HG03025 (cell line): ENCODE measurements at regions not wholly inside any gene's neighbourhood (a gene's known extent, or its start where the extent isn't known, plus 50 kb on each side); places are given as distances from the start of the nearest gene placed in this dataset.
A peak's percentile ranks its signal among the peaks of the same experiment; 100 is the strongest.

Source experiments
- ATAC-seq: cut with Tn5 transposase; IDR thresholded peaks from one replicate; pipeline ENCODE4 v1.9.1; 2021; ENCODE audit warnings: mild to moderate bottlenecking, moderate library complexity; ENCODE audit not compliant: unreplicated experiment, low FRiP score

DNA sequence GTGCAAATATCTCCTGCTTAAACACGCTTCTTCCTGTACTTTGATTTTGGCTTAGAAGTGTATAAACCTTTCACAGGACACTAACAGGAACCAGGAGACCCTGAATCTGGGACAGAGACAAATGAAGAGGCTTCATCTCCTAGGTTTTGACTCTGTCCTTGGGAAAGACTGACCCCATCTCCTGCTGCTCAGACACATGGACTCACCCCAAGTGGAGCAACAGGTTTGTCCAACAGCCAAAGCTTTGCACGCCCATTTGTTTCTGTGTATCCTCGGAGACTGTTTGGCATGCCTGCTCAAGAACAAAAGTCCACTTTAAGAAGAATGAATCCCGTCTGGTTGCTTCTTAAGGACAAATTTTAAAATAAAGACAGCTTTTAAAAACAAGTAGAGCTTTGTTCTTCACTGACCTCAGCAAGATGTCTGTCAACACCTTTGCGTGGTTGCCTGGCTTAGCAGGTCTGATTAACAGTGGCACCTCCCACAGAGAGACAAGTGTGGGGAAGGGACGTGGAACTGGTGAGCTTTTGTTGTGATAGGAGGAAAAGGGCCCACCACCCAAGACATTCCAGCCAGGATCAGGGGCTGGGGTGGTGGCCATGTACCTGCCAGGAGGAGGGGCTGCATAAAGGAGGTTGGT lies 202.6 kb downstream of the SOD2 start:
- ATAC-seq: no peak

GRCh38 chr6:159487636-159488035 lies 205.4 kb downstream of the SOD2 start:
- no peak for ATAC-seq

DNA sequence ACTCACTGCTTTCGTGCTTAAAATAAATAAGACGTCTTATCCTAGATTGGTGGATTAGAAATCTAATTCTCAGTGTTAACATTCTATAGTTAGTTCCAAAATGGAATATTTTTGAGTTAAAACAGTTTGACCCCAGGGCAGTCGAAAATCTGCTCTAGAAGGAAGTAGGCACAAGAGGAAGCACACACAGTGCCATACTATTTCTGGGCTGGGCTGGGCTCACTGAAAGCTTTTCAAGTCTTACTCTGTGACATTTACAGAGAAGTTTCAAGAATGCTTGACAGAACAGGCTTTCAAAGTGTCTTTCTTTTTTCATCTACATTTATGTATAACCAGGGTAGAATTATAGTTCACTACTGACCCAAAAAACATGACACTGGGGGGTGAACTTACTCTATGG lies 209.8 kb downstream of the SOD2 start:
- peak; percentile 83 for ATAC-seq

DNA sequence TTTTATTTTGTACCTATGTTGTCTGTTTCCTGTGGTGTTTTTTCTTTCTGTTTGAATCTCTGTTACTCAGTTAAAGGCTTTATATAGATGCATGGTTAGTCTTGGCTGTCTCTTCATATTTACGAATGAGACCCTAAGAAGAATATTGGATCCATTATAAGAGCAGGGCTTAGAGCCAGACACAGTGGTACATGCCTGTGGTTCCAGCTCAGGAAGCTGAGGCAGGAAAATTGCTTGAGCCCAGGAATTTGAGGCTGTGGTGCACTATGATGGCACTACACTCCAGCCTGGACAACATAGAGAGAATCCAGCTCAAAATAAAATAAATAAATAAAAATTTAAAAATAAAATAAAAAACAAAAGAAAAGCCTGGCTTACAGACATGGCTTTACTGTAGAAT lies 211.1 kb downstream of the SOD2 start:
- ATAC-seq: no peak

DNA sequence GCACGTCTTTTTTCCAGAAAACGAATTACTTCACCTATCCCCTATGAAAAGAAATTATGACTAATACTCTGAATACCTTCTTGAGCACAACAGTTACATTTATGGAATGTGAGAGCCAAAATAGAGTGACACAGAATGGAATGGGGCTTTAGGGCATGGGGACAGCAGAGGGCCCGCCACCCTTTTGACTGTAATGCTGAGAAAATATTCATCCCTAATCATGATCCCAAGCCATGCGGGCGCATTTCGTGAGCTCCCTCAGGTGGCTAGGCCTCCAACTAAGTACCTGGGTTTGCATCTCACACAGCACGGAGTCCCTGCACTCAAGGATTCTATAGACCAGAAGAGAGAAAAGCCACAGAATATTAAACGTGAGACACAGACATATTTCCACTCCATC lies 212.6 kb downstream of the SOD2 start:
- ATAC-seq: no peak

- no peak for ATAC-seq
These were observed 213.9 kb downstream of the SOD2 start for GRCh38 chr6:159479146-159479545.

GRCh38 chr6:159473475-159474263 lies 219.4 kb downstream of the SOD2 start:
- no peak for ATAC-seq

GRCh38 chr6:159470397-159470796 lies 222.6 kb downstream of the SOD2 start:
- ATAC-seq: no peak

DNA sequence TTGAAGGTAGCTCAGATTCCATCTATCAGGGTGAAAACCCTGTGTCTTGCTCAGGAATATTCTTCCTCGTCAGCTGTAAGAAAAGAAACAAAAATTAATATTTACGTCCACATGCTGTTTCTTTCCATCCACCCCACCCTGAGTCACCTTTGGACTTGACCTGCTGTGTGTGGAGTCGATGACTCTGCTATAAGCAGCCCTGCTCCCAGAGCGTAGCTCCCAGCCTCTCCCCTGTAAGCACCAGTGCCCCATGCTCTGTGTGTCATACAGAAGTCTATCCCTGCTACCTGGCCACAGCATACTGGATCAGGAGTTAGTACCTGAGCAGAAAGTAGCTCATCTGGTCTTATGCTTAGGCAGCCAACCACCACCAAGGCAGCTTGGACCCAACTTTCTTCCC lies 223.6 kb downstream of the SOD2 start:
- ATAC-seq: no peak

DNA sequence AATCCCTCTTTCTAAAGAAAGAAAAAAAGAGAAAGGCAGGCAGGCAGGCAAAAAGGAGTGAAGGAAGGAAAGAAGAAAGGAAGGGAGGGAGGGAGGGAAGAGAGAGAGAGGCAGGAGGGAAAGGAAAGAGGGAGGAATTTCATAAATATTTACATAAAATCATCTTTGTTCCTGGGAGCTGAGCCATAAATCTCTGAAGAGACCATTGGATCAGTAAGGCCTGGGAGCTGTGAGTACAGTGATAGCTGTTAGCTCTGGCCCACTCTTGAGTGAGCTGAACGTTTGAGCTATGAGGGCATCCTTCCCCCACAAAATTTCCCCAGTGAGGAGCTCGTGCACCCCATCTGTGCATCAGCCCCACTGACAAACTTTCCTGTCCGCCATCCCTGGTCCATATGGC lies 224.0 kb downstream of the SOD2 start:
- no peak for ATAC-seq

DNA sequence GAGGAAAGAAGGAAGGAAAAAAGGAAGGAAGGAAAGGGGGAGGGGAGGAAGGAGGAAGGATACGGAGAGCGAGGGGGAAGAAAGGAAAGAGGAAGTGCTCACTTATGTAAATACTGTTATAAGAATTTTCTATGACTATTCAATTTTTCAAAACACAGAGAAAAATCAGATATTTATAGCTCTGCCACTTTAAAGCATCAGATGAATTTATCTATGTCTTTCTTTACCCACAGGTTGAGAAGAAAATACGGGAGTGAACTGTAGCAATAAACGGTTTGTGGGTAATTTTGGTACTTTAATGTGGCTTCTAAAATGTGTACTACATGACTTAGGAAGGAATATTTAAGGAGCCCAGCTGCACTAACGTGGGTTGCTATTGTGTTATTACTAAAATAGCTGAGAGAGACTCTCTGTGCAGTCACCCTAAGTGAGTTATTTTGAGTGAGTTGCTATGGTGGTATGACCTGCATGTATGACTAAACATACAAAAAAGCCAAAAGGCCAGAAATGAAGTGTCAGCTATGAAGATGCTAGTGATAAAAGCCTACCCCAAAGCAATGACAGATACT lies 225.5 kb downstream of the SOD2 start:
- peak; percentile 79 for ATAC-seq

GRCh38 chr6:159466926-159467325 lies 226.1 kb downstream of the SOD2 start:
- ATAC-seq: no peak

DNA sequence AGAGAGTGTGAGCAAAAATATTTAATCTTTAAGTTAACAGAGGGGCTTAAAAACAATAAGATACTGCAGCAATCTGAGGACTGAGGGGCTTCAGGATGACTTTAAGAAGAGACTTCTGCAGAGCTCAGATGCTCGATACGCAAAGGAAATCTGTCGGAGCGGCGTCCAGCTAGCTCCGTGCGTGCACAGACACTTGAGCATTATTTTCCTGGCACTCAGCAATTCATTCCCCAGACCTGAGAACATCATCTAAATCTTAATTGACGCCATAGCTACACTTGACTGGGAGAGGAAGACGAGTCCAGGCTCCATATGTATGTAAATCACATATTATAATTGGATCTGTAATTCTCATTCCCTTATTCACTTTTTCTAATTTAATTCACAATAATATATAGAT lies 228.2 kb downstream of the SOD2 start:
- ATAC-seq: no peak

DNA sequence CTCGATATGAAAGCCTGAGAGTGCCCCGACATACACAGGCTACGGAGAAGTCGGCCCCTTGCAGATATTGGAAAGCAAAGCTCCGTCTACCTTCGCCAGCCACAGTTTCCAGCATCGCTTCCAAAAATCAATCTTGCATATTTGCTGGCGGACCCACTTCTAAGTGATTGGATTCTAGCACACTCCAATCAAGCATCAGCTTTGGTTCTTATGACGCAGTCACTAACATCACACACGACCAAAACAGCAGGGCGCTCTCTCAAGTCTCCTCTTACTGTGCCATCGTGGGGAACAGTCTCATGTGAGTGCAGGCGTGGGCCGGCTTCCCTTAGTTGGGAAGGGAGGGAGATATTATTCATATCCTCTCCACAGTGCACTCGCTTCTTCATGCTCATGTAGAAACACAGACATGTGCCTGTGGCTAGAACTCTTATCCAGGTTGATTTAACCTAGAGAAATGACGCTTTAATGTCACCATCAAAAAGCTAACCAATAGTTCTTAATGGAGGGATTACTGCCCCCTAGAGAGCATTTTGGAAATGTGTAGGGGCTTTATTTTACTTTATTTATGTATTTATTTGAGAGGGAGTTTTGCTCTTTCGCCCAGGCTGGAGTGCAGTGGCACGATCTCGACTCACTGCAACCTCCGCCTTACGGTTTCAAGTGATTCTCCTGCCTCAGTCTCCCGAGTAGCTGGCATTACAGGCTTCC lies 229.8 kb downstream of the SOD2 start:
- ATAC-seq: no peak

GRCh38 chr6:159462431-159462830 lies 230.6 kb downstream of the SOD2 start:
- no peak for ATAC-seq

- ATAC-seq: peak; percentile 98
These were observed 231.0 kb downstream of the SOD2 start for GRCh38 chr6:159461998-159462397.

GRCh38 chr6:159461266-159461665 lies 231.8 kb downstream of the SOD2 start:
- ATAC-seq: no peak

- ATAC-seq: no peak
These were observed 232.6 kb downstream of the SOD2 start for GRCh38 chr6:159460476-159460875.

DNA sequence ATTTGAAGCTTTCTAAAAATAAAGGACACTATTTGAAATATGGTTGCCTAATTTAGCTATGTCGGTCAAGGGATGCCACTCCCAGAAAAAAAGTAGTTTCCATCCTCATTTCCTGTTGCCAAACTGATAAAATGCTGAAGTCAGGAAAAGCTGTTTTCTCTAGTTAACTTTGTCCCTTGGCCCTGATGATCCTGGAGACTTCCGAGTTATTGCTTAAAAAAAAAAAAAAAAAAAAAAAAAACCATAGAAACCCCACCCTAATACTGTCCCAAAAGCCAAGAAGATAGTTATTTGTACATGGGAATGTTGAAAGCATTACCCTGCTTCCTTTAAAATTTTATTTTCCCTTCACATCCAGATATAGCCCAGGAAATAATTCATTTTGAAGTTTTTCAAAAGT lies 236.7 kb downstream of the SOD2 start:
- no peak for ATAC-seq

DNA sequence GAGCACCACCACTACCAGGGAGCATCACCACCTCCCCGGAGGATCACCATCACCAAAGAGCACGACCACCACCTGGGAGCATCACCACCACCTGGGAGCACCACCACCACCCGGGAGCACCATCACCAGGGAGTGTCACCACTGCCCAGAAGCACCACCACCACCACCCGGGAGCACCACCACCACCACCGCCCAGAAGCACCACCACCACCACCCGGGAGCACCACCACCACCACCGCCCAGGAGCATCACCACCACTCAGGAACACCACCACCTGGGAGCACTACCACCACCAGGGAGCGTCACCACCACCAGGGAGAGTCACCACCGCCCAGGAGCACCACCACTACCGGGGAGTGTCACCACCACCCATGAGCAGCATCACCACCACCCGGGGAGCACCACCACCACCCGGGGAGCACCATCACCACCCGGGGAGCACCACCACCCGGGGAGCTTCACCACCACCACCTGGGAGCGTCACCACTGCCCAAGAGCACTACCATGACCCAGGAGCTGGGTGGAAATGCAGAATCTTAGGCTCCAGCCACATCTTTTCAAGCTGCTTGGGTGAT lies 237.3 kb downstream of the SOD2 start:
- no peak for ATAC-seq
